ENCODE measurements at regions not wholly inside any gene's neighbourhood (a gene's known extent, or its start where the extent isn't known, plus 50 kb on each side); places are given as distances from the start of the nearest gene placed in this dataset.

DNA sequence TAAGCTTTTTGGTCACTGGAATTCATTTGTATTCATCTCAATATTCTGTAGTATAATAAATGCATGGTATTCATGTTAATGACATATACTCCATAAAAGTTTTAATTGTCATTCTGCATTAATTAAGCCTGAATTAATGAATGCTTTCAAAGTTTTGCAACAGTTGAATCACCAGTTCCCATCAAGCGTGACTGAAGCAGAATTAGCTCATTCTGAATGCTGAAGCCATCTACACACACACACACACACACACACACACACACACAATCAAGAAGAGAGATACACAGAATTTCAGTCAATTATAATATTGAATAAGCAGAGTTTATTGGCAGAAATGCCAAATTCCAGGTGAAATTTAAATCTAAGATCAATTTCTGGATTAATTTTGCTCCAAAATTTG is 252.1 kb upstream of the KCNMB2 start:
- TF ChIP-seq POLR2A (IDR thresholded peaks at IDR 0.05): no peak
- TF ChIP-seq, protein P1, sequence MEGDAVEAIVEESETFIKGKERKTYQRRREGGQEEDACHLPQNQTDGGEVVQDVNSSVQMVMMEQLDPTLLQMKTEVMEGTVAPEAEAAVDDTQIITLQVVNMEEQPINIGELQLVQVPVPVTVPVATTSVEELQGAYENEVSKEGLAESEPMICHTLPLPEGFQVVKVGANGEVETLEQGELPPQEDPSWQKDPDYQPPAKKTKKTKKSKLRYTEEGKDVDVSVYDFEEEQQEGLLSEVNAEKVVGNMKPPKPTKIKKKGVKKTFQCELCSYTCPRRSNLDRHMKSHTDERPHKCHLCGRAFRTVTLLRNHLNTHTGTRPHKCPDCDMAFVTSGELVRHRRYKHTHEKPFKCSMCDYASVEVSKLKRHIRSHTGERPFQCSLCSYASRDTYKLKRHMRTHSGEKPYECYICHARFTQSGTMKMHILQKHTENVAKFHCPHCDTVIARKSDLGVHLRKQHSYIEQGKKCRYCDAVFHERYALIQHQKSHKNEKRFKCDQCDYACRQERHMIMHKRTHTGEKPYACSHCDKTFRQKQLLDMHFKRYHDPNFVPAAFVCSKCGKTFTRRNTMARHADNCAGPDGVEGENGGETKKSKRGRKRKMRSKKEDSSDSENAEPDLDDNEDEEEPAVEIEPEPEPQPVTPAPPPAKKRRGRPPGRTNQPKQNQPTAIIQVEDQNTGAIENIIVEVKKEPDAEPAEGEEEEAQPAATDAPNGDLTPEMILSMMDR (IDR thresholded peaks at IDR 0.05): no peak

All from thyroid gland (tissue), 4 donors.